PFSK-1 (cell line): ENCODE measurements at regions not wholly inside any gene's neighbourhood (a gene's known extent, or its start where the extent isn't known, plus 50 kb on each side); places are given as distances from the start of the nearest gene placed in this dataset.

Experiments used
- FOXP2 ChIP-seq: optimal IDR thresholded peaks from 2 replicates; pipeline ENCODE3; 2011; ENCODE audit warnings: borderline replicate concordance, control low read depth, inconsistent platforms; ENCODE audit not compliant: insufficient read depth; ENCODE audit errors: extremely low read length, extremely low read depth
- POLR2AphosphoS5 ChIP-seq: IDR thresholded peaks from 2 replicates; pipeline ENCODE4 v1.6.1; 2012; ENCODE audit warnings: low read depth, mild to moderate bottlenecking, control low read depth, low read length, moderate library complexity
- SIN3A ChIP-seq: IDR thresholded peaks from 2 replicates; pipeline ENCODE4 v1.6.1; 2012; ENCODE audit warnings: mild to moderate bottlenecking, low read length, moderate library complexity, borderline replicate concordance; ENCODE audit not compliant: insufficient read depth
- TAF1 ChIP-seq: IDR thresholded peaks from 2 replicates; pipeline ENCODE4 v1.6.1; 2012; ENCODE audit warnings: low read length, control low read depth, borderline replicate concordance; ENCODE audit not compliant: insufficient read depth

DNA sequence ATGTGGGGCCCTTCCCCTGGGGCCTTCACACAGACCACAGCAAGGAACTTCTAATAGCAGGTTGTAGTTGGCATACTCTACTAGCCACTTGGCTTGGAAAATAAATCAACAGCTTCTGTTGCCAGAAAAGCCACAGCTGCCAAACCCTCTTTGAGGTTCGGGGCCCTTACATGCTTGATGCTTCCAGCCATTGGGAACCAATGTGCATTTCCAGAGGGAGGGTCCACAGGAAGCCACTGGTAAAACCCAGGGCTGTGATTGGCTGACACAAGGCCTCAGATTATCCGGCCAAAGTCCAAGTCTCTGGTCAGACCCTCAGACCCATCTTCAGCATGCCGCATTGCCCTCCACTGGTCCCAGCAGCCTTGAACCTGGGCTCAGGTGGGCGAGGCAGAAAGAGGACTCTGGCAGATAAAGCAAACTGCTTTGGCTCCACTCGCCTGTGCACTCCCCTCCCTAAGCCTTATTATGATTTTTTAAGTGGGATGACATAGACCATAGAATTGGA lies 214.4 kb downstream of the BCL11B start:
- TF ChIP-seq SIN3A: no peak
- TF ChIP-seq POLR2AphosphoS5: no peak
- no peak for TF ChIP-seq TAF1
- no peak for TF ChIP-seq FOXP2
